GM21360 (cell line): ENCODE measurements at regions not wholly inside any gene's neighbourhood (a gene's known extent, or its start where the extent isn't known, plus 50 kb on each side); places are given as distances from the start of the nearest gene placed in this dataset.
"Not testable (repeated sequence)": the region's sequence is repeated elsewhere in the genome, so short reads cannot be mapped to it uniquely, and the experiment has no call there.

Source experiments
- ATAC-seq: cut with Tn5 transposase; IDR thresholded peaks from one replicate; pipeline ENCODE4 v1.9.1; 2021; ENCODE audit warnings: mild to moderate bottlenecking, moderate library complexity; ENCODE audit not compliant: unreplicated experiment

DNA sequence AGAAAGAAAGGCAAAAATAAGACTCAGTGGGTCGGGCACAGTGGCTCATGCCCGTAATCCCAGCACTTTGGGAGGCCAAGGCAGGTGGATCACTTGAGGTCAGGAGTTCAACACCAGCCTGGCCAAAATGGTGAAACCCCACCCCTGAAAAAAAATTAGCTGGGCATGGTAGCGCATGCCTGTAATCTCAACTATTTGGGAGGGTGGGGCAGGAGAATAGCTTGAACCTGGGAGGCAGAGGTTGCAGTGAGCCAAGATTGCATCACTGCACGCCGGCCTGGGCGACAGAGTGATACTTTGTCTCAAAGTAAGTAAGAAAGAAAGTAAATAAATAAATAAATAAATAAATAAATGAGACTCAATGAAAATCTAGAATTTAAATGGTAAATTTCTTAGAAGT lies 145.9 kb upstream of the KRR1 start:
- not testable (repeated sequence) for ATAC-seq

DNA sequence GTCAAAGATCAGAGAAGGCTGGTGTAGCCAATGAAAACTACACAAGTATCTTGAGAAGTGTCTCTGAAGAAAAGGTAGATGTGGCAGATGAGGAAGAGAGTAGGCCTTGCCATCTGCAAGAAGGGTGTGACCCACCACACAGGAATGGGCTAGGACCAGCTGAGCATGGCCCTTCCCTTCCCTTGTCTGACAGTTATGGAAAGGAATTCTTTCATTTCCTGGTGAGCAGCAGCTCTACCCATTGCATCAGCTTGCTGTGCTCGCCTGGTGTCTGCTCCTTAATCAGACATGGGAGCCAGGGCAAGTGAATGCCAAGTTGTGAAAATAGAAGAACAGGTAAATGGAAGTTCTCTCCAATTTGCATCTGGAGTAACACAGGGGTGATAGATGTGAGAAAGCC lies 145.2 kb upstream of the KRR1 start:
- no peak for ATAC-seq

DNA sequence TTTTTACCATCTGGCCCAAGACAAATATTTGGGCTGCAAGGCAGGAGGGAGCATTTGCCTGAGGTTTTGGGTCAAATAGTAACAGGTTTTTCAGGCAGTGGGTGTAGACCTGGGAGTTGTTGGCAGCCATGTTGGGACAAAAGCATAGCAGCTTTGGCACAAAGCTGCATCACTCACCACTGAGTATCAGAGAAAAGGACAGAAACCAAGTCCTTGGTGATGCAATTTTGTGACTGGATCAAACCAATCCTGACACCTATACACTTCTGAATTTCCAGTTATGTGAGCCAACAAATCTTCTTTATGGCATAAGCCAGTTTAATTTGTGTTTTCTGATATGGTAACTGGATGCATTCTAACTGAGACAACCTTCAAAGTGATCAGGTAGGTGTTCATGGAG lies 144.8 kb upstream of the KRR1 start:
- ATAC-seq = no peak

DNA sequence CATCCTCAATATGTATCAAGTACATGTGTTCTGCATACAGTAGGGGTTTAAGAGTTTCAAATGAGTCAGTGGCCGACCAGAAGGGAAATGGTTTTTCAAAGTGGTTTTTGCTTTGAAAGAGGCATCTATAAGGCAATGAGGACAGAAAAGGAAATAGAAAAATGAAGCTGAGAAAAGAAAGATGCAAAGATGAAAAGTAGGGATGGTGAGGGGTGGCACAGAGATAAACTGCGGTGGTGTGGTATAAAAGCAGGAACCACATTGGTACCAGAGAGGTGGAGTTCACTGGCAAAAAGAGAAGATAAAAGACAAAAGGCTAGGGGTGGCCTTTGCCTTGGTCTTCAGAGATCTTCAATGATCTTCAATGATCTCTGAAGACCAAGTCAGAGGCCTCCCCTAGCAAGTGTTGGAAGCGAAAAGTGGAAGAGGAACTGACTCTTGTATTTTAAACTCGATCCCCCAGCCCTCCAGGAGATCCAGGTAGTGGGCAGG lies 144.0 kb upstream of the KRR1 start:
- peak; percentile 51 for ATAC-seq

DNA sequence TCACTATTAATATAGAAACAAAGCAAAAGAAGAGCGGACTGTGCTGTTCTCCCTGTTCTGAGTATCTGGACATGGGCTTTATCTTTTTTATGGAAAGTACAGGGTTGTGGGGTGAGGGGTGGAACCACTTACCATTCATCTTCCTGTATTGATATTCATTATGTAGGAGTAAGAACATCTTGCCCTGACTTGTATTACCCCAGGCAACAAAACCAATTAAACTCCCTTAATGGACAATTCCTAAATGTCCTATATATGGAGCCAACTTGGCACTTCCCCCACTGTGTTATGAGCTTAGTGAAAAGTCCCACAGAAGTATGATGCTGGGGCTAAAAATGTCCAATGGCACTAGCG lies 139.9 kb upstream of the KRR1 start:
- ATAC-seq = no peak

DNA sequence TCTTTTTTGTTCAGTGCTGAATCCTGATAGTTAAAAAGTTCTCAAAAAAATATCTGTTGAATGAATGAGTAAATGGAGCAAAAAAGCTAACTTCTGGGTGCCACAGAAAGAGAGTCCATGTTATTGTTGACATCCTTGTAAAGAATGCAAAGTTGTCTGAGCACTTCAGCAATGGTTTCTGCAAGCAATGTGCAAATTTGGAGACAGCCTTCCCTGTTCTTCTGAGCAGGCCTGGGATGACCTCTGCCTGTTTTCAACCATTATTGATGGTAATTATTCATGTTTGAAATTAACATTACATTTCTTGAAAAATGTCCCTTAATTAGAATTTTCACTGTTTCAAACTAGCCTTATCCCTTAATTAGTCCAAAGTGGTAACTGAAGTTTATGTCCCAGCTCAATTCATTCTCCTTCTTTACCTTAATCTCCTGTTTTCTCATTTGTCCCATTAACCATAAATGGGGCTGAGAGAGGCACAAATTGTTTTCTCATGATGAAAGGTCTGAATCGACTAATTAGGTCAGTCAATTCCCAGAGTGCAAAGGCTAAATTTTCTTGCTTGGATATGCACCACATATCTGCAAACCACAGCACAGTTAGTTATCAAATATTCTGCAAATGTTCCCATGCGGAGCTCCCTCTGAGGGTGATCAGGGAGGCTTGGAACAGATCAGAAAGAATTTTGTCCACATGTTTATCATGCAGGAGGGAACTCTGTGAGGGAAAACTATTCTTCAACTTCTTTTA lies 139.4 kb upstream of the KRR1 start:
- ATAC-seq = no peak

DNA sequence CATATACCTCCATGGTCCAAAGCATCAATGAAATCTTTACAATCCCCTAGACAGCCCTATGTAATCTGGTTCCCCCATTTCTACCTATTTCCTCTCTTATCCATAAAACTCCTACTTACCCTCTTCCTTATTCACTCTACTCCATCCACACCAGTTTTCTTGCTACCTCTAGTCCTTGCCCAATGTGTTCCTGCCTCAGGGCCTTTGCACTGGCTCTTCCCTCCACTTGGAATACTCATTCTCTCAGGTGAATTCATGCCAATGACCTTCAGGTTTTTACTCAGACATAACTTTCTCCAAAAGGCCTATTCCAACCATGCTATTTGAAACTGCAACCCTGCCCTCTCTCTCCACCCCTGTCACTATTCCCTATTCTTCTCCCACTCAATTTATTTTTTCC lies 138.7 kb upstream of the KRR1 start:
- ATAC-seq = no peak

DNA sequence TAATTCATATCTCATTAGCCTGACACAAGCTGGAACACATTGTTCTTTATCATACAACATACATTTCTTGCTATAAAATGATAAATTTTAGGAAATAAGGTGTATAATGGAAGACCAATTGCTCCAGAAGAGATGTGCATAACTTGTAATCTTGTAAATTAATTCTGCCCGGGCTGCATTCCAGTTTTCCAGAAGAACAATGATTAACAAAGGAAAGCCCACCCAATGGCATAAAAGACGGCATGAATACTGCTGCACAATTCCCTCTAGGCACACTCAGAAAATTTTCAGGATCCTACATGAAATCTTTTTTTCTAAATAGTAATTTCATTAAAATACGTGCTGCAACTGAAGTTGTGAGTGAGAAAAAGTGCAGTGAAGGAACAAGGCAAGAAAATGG lies 137.4 kb upstream of the KRR1 start:
- ATAC-seq = no peak

DNA sequence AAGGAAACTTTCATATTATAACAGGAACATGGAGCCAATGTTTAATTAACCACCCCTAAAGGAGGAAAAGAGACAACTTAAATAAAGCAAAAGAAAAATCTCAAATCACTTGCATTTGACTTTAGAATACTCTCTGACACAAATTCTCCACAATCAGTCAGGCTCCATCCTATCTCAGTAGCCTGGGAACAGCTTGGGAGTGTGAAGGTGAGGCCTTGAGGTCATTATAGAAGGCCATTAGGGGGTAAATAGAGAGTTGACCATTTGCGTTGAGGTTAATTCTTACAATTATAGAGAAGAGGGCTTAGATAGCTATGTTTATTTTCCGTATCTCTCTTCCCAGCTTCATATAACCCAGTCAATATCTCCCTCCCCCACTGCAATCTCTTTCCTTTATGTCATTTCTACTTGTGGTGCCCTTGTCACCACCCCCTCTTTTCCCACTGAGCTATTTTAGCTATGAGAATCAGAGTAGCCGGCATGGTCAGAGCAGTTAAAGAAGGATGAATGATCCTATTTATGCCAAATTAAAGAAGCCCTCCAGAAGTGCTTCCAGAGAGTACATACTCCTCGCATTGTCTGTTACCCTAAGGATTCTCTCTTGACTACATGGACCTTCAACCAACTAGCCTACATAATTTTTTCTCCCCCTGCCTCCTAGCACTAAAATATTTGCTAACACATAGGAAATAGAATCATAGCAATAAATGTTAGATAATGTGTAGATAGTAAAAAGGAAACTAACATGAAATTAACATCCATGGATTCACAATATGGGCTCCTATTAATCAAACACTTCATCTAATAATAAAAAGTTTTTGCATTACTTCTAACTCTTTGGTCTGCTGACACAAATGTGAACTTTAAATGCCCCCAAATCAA lies 135.2 kb upstream of the KRR1 start:
- ATAC-seq = no peak

DNA sequence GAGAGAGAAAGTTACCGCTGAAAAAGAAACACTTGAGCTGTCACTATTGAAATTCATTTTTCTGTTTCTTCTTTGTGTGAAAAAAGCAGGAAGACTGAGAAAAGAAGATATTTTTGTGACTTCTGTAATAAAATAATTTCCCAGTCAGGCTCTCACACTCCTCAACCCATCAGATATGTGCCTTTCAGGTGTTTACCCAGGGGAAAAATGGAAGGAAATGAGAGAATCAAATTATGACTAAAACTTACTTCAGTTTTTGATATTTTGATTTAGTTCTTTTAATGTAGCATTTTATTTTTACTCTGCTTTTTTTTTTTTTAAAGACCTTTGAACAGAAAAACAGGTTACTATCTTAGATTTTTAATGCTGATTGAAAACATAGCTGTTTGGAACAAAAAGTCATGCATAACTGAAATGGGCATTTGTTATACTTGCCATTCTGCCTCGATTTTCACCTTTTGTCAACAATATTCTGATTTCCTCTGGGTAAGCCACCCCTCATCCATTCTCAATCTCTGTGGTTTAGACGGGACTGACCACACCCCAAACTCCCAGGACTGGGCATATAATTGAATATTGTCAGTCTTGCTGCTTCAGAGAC lies 133.2 kb upstream of the KRR1 start:
- ATAC-seq = no peak

DNA sequence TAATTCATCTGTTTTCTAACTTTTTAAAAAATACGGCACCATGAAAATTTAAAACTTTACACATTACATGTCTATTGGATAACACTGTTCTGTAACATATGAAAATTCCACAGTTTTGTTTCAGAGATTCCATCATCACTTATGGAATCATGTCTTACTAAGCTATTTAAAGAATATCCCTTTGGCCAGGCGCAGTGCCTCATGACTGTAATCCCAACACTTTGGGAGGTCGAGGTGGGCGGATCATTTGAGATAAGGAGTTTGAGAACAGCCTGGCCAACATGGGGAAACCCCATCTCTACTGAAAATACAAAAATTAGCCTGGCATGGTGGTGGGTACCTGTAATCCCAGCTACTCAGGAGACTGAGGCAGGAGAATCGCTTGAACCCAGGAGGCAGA lies 131.7 kb upstream of the KRR1 start:
- not testable (repeated sequence) for ATAC-seq

DNA sequence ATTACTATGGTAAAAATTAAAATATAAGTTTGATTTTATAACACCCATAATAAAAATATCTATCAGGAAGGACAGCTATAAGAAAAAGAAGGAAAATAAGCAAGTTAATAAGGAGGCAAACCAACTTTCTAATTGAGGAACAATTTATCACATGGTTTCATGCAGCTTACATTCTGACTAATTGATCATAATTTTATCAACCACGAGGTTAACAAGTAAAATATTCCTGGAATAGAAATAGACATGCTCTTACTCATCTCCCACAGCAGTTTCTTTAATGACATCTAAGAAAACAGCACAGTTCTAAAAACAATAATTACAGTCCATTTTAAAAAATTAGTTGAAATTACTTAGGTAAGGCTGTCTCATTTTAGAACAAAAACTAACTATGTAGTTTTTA lies 130.8 kb upstream of the KRR1 start:
- no peak for ATAC-seq

DNA sequence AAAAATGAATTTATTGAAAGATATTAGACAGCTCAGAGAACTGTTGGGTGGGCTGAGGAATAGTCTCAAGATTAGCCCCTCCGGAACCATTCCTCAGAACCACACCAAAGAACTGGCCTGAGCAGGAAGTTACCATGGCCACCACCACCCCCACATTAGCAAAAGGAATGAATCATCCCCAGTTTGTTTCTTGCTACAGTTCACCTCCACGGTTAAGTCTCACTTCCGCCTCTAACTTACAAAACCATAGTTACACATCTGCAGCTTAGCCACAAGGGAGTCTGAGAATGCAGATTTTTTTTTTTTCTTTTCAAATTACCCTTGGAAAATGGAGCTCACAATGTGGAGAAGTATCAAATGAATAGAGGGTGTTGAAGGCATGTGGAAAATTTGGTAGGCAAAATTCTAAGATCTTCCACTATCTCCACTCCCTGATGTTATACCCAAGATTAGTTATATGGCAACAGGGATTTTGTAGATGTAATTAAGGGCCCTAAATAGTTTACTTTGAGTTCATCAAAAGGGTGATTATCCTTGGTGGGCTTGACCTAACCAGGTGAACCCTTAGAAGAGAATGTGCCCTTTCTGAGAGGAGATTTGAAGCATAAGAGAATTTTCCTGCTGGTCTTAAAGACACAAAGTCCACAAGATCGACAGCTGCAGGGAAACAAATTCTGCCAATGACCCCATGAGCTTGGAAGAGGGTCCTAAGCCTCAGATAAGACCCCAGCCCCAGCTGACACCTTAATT lies 129.8 kb upstream of the KRR1 start:
- peak; percentile 99 for ATAC-seq

DNA sequence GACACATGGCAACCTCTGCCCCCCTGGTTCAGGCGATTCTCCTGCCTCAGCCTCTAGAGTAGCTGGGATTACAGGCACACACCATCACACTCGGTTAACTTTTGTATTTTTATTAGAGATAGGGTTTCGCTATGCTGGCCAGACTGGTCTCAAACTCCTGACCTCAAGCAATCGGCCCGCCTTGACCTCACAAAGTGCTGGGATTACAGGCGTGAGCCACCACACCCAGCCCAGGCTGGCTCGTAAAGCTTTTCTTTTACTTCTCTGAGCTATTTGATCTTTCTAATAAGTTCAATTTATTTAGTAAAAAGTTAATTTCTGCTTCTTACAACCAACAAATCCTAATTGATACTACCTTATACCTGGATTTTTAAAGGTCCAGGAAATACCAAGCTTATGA lies 127.4 kb upstream of the KRR1 start:
- ATAC-seq = no peak

DNA sequence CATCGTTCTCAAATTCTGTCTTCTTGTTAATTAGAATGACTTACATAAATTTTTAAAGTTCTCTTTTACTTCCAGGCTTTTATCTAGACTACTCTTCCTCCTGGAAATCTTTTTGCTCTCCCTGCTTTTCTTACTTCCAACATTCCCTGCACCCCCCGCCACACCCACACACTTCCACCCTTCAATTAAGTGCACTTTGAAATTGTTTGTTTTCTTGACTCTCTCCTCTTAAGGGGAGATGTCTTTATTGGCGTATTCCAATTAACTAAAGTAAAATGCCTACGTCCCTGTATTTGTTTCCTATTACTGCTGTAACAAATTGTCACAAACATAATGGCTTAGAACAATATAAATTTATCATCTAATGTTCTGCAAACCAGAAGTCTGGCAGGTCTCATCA lies 125.2 kb upstream of the KRR1 start:
- no peak for ATAC-seq

DNA sequence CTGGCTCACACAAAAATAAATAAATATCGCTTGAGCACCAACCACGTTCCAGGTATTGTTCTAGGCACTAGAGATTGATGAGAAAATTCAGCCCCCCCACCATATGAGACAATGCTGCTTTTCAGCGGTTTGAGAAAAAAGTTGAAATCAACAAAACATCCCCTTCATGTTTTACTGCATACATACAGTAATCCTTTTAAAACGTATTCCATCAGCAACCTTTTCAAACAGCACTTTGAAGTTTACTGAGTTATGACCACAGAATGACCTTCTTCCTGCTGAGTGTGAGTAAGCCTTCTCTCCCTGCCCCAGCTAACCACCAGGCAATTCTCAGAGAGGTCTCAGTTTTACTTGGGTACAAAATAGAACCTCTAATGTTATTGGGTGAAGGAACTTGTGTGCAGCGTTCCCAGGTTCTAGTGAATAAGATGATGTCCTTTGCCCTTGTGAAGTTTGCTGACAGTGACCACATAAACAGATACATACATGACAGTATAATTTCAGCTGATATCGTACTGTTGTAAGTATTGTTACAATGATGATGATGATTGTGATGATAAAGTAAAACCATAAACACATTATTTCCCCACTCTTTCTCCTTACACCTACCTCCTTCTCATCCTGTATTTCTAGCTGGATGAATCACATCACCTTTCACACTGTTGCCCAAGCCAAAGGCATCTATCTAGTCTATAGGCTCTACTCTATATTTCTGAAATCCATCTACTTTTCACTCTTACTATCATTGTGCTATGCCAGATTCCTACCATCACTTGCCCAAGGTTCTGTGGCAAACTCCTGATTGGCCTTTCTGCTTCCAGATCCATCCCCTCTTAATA lies 124.4 kb upstream of the KRR1 start:
- no peak for ATAC-seq

DNA sequence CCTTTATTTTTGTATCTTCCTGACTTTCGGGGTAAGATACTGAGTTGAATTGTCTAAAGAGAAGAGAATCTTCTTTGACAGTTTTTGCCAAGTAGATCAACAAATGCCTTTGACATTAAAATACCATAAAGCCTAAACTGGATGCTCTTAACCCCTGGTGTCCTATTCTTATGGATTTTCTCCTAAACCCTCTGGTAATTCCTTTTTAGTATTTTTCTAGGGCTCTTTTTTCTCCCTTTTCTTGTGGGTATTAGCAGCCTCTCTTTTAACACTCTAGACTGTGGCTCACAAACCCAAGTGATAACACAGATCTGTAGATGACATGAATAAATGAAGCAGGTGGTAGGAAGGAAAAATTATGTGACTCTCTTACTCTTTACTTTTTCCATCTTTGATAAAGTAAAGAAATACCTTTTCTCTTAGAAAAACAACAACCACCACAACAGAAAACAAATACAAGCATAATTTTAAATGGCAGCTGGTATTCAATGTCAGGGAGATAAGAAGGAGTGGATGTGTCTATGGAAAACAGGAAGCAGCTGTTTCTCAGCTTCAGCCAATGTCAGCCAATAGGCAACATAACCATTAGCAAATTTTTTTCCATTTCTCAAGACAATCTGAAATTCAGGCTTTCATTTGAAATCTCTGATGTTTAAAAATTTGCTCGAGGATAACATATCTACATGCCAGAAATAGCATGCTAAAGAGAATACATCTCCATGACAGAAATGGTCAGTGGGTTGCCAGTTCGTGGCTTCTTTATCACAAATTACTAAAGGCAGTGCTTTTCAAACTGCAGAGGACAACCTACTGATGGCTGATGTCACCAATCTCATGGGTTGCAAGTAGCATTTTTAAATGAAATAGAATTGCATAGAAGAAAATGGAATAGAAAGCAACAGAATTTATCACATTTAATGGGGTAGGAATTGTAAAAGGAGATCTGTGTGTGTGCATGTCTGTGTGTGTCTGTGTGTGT lies 123.1 kb upstream of the KRR1 start:
- ATAC-seq = no peak

DNA sequence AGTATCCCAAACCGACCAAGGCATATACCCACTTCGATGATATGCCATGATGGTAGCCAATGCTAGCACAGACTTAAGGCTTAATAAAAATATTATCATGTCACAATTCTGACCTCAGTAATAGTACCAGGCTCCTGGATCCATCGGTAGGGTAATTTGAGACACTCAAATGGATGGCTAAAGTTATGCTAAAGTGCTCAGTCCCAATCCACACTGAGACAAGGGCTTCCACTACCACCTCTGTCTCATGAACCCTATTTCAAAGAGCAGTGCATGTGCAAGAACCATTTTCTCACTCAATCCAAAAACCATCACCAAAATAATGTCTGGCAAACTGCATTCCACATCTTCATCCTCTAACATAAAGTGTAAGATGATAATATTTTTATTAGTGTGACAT lies 122.4 kb upstream of the KRR1 start:
- no peak for ATAC-seq

DNA sequence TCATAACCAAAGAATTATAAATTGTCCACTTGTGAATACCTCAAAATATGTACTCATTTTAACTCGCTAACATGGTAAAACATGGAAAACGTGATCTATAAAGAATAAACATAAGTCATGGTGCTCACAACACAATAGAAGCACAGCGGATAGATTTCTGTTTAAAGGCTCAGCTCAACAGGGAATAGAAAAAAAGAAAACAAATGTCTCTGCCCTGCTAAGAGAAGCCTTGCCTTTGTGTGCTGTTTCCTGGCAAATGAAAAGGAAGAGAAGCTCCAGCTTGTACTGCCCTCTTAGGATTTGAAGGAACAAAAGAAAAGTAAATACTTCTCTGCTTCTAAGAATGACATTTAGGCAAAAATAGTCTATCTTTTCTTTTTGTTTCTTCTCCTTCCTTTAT lies 121.0 kb upstream of the KRR1 start:
- no peak for ATAC-seq
